ENCODE measurements at regions not wholly inside any gene's neighbourhood (a gene's known extent, or its start where the extent isn't known, plus 50 kb on each side); places are given as distances from the start of the nearest gene placed in this dataset.
"Not testable (repeated sequence)": the region's sequence is repeated elsewhere in the genome, so short reads cannot be mapped to it uniquely, and the experiment has no call there.

DNA sequence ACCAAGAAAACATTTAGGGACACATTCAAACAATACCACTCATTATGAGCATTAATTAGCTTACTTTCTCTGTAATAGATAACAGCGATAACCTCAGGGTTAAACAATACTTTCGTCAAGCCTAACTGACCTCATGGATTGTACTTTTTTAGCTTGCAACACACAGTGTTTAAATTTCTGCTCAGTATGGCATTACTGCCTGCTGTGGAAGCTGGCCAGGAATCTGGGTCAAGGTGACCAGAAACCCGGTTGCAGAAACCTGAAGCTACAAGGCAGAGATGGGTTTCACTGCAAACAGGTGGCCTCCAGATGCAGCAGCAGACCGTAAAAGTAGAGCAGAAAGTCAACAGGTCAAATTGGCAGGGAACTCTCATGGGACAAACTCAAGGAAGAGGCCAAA, 123.8 kb upstream of the FHL2 start:
- DNase-seq, result no peak

DNA sequence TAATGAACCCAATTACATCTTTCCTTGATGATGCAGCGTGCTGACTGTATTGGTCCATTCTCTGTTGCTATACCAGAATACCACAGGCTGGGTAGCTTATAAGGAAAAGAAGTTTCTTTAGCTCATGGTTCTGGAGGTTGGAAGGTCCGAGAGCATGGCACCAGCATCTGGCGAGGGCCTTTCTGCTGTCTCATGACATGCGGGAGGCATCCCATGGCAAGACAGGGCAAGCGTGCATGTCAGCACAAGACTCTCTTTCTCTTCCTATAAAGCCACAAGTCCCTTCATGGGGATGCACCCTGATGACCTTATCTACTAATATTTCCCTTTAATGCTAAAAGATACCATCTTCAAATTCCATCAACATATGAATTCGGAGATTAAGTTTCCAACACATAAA, 122.8 kb upstream of the FHL2 start:
- no peak for DNase-seq

DNA sequence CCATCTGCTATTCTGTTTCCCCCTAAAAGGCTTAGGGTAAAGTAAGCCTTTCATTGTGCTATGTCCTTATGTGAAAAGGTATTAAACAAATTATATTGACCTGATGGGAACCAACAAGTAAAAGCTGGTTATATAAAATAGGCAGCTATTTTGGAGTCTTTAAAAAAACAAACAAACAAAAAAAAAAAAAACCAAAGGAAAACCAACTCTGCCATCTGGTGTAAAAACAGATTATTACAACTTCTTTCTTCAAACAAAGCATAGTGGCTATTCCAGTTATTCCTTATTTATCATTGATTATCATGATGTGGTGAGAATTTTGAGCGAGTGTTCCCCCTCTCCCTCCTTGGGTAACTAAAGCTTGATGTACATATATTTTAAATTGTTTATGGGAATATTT, 122.3 kb upstream of the FHL2 start:
- DNase-seq, result no peak

DNA sequence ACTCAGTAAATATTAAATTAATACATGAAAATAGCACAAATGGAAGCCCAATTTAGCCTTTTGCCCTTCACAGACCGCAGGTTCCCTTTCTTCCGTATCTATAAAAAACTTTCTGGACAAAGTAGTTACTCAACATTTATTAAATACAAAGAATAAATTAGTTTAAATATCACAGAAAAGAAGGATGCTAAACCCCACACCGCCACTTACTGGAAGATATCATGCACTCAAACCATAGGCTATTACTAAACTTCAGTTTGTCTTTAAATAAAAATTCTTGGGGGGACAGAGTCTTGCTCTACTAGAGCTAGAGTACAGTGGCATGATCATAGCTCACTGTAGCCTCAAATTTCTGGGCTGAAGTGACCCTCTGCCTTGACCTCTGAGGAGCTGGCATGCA, 120.7 kb upstream of the FHL2 start:
- DNase-seq, result no peak

DNA sequence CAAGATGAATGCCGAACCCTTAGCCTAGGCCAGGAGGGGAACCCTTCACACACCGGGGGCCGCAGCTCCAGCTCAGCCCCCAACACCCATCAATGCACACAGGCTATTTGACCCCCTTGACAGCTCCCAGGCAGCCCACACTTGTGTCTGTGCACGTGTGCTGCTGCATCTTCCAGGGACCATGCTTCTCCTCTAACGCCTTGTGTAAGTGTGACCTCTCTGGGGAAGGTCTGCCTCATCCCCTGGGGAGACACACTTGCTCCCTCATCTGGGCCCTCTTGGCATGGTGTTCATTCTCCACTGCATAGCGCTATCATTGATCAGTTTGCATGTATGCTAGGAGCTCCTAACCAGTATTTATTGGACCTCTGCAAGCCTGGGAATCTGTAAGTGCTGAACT, 120.0 kb upstream of the FHL2 start:
- peak; percentile 36 for DNase-seq

DNA sequence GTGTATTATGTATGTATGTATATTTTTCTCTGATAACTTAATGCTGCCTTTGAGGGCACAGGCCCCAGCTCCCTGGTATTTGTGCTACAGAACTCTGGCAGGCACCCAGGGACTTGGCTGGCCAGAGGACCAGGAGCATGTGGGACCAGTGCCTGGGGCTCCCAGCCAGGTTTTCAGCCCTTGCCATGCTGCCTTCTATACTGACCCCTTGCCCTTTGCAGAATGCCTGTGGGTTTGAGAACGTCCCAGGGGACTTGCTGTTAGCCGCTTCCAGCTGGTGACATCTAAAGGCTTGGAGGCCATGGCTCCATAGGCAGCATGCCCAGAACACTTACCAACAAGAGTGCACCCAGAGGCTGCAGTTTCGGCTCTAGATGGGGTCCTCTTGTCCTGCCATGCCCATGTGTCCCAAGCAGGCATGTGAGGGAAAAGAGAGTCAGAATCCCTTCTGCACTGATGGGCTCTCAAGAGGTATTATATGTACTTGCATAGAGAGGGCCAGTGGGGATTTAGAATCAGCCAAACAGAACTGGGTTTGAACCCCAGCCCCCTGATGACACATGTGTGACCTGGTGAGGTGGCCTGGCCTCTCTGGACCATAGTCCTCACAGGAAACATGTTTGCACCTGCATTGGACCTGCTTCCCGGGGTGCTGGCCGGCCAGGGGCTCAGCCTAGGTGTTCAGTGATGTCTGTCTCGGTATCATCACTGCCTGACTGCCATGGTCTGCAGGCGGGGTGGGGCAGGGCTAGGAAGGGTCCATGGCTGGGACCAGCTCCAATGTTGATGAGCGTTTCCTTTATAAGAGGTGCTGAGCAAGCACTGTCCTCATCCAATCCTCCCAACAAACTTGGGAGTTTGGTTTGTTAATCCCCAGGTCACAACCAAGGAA, 119.2 kb upstream of the FHL2 start:
- no peak for DNase-seq

DNA sequence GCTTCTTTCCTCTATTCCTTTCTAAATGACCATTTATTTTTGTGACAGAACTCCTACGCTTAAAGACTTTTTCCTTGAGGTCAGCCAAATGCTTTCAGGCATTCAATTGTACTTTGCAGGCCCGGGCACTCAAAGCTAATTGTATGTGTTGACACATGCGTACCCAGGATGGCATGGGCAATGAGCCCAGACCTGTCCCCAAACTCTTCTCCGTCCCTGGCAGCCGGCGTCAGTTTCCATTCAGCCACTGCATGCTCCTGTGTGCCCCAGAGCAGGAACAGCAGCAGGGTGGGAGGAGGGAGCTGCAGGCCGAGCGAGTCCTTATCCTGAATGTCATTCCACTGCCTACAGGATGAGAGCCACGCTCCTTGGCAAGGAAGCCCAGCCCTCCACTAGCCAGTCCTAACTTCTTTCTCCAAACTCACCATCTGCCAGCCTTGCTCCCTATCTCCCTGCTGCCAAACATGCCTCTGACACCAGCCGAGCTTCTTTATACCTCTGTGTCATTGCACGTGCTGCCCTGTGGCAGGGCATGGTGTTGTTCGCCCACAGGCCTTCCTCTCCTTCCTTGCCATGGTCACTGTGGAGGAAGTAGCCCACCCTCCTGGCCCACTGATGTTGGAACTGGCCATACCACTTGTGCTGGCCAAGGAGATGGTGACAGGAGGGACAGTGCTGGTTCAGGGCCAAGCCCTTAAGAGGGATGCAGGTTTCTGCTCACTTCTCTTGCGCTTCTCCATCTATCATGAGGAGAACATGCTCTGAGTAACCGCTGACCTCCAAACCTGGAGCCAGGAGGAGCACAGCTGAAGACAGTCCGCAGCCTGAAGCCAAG, 116.9 kb upstream of the FHL2 start:
- DNase-seq, result no peak

DNA sequence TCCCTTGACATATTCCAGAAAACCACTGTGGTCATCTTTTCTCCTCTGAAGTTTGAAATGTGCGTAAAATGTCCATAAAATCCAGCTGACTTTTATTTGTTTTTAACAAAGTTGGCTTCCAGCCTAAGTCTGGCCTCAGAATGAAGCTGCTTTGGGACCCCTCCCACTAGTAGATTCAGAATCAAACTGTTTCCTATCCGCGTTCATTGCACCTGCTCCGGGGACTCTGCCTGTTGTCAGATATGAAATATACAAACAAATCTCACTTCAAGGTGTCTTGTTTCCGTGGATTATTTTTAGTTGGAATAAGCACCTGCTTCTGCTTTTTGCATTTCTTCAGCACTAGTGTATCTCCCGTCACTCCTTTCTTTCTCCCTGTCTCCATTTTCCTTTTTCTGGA, 115.7 kb upstream of the FHL2 start:
- DNase-seq, result no peak

DNA sequence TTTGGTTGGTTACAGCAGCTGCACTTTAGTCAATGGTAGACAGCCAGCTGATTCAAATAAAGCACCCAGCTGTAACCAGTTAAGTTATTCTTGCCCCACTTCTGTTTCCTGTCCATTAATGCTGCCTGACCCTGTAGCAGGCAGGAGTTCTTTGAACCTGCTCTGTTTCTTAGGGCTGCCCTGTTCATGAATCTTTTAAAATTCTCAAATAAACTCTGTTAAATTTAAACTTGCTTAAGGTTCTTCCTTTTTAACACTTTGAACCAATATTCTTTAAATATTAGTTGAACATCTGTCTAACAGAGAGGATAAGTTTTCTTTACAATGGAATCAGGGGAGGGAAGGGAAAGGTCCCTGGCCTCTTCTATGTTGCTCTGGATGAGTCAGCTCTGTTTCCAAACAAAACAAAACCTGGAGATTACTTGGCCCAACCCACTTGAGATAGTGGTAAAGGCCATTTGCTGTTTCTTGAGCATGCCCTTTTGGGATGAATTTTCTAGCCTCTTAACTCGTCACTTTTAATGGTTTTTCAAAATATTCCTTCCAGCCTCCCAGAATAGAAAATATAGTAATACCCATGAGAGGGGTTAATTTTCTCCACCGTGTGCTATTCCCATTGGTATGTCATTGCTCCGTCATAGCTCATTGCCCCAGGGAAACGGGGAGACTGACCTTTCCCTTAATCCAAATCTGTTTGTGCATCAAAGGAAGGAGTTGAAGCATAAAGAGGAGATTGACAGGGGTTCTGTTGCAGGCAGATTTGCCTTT, 112.1 kb upstream of the FHL2 start:
- no peak for DNase-seq

DNA sequence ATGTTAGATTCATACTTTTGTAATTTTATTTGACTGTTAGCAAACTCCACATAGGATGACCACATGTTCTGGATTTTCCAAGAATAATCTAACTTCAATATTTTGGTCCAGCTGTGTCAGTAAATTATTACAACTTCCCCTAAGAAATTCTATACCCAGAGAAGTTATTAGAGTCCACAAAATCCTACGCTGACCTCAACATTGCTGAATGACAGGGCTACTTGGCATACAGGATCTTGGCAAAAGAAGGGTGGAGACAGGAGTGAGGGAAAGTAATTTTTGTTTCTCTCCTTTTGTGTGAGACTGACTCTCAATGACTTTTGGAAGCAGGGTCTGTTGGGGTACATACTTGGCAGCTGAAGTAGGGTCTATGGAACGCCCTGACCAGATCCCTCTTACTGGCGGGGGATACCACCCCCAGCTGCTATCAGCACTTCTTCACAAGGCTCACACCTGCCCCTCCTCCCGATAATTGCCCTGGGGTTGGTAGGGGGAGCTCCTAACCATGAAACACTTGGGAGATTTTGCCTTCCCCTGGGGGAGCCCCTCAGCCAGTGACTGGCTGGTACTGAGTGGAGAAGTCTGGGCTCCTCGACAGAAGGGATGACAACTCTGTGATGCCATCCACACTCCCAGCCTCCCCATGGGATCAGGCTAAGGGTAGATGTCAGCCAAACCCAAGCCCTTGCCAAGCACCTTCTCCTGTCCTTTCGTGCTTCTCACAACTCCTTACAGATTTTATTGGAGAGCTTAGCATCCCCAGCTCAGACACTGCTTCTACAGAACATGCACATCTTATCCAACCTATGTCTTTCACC, 110.6 kb upstream of the FHL2 start:
- no peak for DNase-seq

DNA sequence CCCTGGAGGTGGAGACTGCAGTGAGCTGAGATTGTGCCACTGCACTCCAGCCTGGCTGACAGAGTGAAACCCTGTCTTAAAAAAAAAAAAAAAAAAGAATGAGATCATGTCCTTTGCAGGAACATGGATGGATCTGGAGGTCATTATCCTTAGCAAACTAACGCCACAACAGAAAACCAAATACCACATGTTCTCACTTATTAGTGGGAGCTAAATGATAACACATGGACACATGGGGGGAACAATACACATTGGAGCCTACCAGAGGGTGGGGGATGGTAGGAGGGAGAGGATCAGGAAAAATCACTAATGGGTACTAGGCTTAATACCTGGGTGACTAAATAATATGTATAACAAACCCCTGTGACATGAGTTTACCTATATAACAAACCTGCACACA, 108.0 kb upstream of the FHL2 start:
- DNase-seq, result not testable (repeated sequence)

DNA sequence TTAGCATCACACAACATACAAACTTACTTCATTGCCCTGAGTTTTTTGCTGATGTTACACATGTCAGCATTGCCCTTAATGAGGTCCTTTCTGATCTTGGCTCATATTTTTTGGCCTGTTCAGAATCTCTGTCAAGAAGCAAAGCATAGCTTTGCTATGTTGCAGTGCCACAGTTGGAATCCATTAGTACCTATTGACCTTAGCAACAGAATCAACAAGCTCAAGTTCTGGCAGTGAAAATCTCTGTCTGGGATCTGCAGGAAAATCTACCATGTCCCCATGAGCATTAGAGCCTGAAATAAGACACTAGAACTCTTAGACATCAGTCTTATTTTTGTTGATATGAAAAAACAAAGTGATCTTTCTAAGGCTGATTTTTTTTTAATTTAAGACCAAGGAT, 105.6 kb upstream of the FHL2 start:
- no peak for DNase-seq

DNA sequence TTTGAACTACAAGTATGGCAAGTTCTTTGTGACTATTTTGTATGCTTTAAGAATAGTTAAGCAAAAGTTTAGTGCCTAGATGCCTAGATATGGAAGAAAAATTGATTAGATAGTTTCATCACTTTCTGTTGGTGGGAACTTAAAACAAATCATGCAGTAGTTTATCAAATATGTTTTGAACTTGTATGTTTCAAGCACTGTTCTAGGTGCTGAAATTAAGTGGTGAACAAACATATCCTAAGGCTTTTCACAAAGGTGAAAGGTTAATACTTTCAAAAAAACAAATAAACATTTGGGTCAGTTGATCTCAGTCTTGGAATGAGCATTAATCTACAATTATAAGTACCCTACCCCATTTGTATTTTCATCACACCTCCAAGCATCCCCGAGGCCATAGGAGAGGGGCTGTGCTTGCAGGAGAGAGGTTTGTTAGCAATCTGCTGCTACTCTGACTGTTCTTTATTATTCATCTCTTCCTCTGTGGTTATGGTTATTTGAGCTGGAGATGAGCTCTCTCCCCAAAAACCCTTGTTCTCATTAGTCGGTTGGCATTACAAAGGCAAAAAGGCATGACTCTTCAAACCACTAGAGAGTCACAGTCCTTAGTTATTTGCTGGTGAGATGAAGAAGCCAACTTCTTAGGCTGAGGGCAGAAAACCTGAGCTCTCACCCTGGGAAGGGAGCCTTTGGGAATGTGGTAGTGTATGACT, 103.9 kb upstream of the FHL2 start:
- DNase-seq, result no peak

DNA sequence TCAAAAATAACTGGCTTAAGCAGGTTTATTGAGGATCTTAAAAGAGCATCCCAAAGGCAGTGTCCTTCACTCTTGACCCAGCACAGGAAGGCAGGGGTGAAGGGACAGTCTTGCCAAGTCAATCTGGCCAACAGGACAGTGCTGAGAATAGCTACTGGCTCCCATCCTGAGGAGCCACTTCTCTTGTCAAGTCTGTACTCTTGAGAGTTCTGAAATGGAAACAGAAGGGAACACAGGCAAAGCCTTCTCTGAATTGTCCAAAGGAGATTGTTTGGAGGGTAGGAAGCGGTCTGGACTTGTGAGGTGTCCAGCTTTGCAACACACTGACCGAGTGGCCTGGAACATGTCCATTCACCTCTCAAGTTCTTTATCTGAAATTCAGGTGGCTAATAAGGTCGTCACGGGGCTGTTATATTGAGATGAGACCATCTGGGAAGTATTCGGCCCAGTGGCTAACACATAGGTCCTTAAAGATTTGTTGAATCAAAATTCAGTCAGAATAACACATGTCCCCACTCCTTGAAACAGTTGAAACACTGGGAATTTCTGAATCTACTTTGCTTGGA, 99.5 kb upstream of the FHL2 start:
- no peak for DNase-seq

DNA sequence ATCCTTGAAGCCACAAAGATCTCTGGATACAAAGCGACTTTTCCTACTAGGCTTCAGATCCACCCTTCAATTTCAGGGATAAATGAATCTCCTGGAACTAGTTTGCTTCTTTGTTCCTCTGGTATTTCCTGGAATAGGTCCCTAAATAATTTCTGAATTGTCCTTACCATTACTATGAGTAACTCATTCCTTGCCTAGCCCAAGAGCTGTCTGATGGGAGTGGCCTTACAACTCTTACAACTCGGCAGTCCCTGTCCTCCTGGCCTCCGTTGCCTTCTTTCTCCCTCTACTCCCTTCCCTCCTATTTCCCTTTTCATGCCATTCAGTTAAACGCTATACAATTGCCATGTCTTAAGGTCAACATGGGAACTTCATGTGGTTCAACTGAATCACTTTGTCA, 98.2 kb upstream of the FHL2 start:
- no peak for DNase-seq

DNA sequence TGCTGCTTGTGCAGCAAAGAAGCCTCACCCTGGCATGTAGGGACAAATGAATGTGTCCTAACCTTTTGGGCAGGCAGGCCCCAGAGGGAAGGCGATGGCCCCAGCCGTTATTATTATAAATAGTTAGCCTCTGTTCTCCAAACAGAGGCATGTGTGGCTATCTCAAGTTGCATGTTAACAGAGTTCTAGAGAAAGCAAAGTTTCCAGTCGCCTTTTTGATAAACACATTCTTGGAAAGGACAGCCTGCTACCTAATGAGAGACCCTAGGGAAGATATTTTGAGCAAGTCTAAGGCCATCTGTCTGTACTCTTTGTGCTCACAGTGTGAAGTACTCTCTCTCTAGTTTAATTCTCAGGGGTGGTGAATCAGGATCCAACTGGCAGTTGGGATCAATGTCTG, 97.4 kb upstream of the FHL2 start:
- no peak for DNase-seq

DNA sequence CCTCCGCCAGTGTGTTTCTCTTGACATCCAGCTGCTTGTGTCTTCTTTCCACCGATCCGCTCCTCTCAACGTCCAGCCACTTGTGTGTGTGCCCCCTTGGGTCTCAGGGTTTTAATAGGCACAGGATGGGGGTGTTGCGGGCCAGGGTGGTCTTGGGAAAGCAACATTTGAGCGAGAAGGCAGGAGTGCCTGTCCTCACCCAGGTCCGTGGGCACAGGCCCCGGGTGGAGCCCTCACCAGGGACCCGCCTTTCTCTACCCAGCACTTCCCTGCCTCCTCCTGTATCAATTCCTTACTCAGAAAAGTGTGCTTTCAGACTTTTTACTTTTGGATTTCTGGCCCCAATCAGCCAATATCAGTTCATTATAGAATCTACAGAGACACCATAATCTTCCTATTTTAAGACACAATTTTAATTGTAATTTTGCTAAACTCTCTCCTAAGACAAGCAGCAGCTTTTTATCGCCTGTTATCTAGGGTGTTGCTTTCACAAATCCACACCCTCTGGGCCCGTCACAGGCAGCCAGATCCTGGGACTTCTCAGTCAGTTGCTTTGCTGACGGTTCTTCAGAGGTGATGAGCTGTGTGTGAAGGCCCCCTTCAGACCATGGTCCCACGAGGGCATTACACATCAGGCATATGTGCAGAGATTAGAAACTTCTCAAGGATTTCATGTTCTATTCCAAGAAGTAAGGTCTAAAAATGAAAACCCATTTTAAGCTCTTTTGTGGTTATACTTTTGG, 96.0 kb upstream of the FHL2 start:
- no peak for DNase-seq

DNA sequence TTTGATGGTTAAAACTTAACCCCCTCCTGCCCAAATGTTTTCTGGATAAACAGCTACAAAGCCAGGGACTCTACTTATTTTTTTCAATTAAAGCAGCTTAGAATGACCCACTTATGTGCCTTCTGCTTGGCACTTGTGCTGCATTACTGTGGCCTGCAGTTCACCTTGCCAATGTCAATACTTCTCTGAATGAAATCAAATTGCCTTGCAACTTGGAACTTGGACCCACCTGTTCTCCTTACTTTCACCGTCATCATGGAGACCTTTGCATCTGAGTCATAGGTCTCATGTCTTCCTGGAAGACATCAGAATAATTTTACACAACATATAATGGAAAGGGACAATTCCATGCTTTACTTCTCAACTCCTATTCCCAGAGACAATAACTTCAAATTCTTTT, 92.1 kb upstream of the FHL2 start:
- DNase-seq, result no peak

DNA sequence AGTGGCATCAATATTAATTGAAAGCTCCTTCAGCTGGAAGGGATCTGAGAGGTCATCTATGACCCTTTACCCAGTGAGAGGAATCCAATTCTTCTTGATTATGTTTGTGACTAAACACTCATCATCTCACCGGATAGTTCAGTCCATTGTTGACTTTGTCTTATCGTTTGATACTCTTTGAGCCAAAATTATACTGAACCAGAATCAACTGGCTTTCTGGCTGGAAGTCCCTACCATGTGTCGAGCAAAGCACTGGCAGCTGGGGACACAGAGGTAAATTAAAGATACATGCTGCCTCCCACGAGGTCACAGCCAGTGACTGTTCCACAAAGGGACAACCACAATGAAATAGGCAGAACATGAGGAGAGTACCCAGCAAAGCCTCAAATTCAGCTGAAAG, 91.4 kb upstream of the FHL2 start:
- no peak for DNase-seq

DNA sequence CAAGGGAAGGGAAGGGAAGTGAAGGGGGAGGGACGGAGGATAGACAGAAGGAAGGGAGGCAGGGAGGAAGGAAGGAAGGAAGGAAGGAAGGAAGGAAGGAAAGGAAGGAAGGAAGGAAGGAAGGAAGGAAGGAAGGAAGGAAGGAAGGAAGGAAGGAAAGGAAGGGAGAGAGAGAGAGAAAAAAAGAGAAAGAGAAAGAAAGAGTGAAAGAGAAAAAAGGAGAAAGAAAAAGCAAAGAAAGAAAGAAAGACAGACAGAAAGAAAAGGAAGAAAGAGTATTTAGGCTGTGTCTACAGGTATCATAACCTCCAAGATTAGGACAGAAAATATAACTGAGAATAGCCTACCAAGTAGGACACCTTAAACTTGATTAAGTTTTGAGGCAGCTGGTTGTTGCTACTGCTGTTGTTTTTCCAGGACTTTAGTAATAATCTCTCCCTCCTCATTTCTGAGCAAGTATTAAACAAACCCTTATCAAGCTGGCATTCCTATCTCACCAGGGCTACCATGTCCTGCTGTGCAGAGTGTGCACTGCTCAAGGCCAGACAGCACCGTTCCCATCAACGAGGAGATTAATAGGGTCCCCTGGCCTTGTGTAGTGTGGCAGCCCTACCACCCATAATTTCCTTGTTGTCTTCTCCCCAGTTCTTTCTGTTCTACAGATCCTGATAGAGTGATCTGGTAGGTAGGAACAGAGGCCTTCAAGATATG, 90.5 kb upstream of the FHL2 start:
- no peak for DNase-seq

All from 8988T (cell line).